BLaER1 treated with 17β-estradiol and CSF1 and Interleukin-3, amounts not matched to agents 10 nM and 100 nM (cell line): ENCODE measurements at regions not wholly inside any gene's neighbourhood (a gene's known extent, or its start where the extent isn't known, plus 50 kb on each side); places are given as distances from the start of the nearest gene placed in this dataset.
A peak's percentile ranks its signal among the peaks of the same experiment; 100 is the strongest.

ENCODE experiments used
- H3K27ac ChIP-seq, 11 experiments: shearing (Covaris generic); formaldehyde crosslinking; 2 replicates each; pipeline ENCODE4 v1.8.1; 2022
- H3K27me3 ChIP-seq, 11 experiments: shearing (Covaris generic); formaldehyde crosslinking; 2 replicates each; pipeline ENCODE4 v1.8.1; 2022
- H3K36me3 ChIP-seq, 11 experiments: shearing (Covaris generic); formaldehyde crosslinking; 2 replicates each; pipeline ENCODE4 v1.8.1; 2022
- H3K4me1 ChIP-seq, 10 experiments: shearing (Covaris generic); formaldehyde crosslinking; 2 replicates each; pipeline ENCODE4 v1.8.1; 2022
- H3K4me2 ChIP-seq, 11 experiments: shearing (Covaris generic); formaldehyde crosslinking; 2 replicates each; pipeline ENCODE4 v1.8.1; 2022
- H3K4me3 ChIP-seq, 10 experiments: shearing (Covaris generic); formaldehyde crosslinking; 2 replicates each; pipeline ENCODE4 v1.8.1; 2022
- H3K9ac ChIP-seq, 11 experiments: shearing (Covaris generic); formaldehyde crosslinking; 2 replicates each; pipeline ENCODE4 v1.8.1; 2022
- H3K9me3 ChIP-seq, 11 experiments: shearing (Covaris generic); formaldehyde crosslinking; replicated peaks in 1 of 11; 2 replicates each; pipeline ENCODE4 v1.8.1; 2022
- H4K20me1 ChIP-seq, 11 experiments: shearing (Covaris generic); formaldehyde crosslinking; 2 replicates each; pipeline ENCODE4 v1.8.1; 2022
- Cebpa-rat ChIP-seq, 11 experiments: shearing (Covaris generic); IDR thresholded peaks; 2 replicates each; pipeline ENCODE4 v1.8.1; 2022

DNA sequence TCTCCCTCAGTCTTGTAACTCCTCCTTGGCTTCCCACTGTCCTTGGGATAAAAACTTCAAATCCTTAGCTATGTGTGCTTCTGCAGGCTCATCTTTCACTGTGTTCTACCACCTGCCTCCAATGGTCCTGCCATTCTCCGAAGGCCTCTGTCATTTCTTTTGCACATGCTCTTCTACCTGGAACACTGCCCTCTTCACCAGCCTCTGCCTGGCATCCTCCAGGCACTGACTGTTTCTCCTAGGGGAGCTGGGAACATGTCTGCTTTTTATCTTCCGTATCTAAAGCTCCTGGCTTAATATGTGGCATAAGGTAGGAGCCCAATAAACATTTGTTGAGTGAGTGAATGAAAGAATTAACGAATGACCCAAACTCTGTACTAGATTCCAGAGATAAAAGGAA, 603.3 kb upstream of the TMEM132C start:
- H3K27me3 ChIP-seq: no peaks in the 10 kb centered on the region
- no peak overlapping the region for H3K9ac ChIP-seq
- no peaks in the 10 kb centered on the region for H3K36me3 ChIP-seq
- no peak overlapping the region for H3K4me3 ChIP-seq
- H3K27ac ChIP-seq: no peak overlapping the region
- H3K9me3 ChIP-seq: no peaks in the 10 kb centered on the region
- H3K4me1 ChIP-seq: no peaks in the 10 kb centered on the region
- TF ChIP-seq Cebpa-rat (IDR thresholded peaks at IDR 0.05): no peak
- no peak overlapping the region for H3K4me2 ChIP-seq
- no peaks in the 10 kb centered on the region for H4K20me1 ChIP-seq

DNA sequence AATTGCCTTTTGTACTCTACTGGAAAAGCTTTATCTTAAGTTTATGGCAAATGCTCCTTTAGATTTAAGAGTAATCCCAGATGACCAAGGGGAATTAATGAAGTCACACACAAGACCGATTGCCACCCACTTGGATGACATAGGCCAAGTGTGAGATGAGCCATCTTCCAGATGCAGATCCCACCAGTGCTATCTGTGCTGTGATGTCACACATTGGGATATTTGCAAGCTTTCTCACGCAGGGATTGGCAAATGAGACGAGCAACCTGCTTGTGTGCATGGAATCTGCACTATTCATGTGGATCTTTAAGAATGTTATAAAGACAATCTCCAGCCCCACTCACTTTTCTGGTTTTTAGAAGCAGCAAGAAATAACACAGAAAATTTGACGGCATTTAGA, 602.1 kb upstream of the TMEM132C start:
- H3K36me3 ChIP-seq: no peaks in the 10 kb centered on the region
- H3K27me3 ChIP-seq: no peaks in the 10 kb centered on the region
- no peak overlapping the region for H3K4me3 ChIP-seq
- TF ChIP-seq Cebpa-rat (IDR thresholded peaks at IDR 0.05): no peak
- H4K20me1 ChIP-seq: no peaks in the 10 kb centered on the region
- no peak overlapping the region for H3K27ac ChIP-seq
- H3K4me1 ChIP-seq: no peaks in the 10 kb centered on the region
- peaks cover 0 to 2% (median 0%) of the 10 kb centered on the region in 11 experiments; a peak in 5 of 22 replicates for H3K9me3 ChIP-seq
- H3K9ac ChIP-seq: no peak overlapping the region
- no peak overlapping the region for H3K4me2 ChIP-seq

DNA sequence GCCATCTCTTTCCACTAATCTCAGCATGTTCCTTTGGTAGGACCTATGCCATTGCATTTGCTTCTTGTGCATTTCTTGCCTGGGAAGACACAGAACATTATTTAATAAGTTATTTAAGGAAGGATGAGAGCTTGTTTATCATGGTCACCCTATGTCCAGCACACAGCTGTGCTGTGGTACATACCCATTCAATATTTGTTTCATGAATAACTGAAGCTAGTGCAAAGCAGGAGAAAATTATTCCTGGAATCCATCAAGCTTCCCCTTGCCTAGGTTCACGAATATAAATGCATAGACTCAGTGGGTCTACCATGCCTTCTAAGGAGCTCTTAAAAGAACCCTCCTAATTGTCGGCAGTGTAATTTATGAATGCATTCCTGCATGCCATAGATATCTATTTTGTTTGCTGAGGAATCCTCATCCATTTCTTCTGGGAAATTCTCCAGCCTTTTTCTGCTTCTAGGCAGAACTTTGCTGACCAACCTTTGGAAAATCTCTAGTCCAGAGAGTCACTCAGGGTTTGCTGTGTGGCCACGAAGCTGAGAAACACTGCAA, 599.8 kb upstream of the TMEM132C start:
- no peaks in the 10 kb centered on the region for H3K4me1 ChIP-seq
- no peak overlapping the region for H3K4me2 ChIP-seq
- no peak overlapping the region for H3K9ac ChIP-seq
- no peak overlapping the region for H3K27ac ChIP-seq
- no peaks in the 10 kb centered on the region for H3K36me3 ChIP-seq
- H3K4me3 ChIP-seq: no peak overlapping the region
- peaks cover 6 to 12% (median 9%) of the 10 kb centered on the region in 11 experiments; a peak in 19 of 22 replicates for H3K9me3 ChIP-seq
- no peaks in the 10 kb centered on the region for H3K27me3 ChIP-seq
- TF ChIP-seq Cebpa-rat (IDR thresholded peaks at IDR 0.05): no peak
- no peaks in the 10 kb centered on the region for H4K20me1 ChIP-seq

DNA sequence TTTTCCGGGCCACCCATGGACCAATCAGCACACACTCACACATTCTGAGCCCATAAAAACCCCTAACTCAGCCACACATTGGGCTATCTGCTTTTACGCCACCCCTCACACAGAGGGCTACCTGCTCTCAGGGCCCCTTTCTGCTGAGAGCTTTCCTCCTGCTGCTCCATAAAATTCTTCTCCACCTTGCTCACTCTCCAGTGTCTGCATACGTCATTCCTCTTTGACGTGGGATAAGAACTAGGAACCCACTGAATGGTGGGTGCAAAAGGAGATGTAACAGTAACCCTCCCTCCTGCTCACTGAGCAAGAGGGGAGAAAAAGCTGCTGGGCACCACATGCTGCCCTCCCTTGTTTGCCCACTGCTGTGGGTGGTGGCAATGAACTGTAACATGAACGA, 596.7 kb upstream of the TMEM132C start:
- H3K36me3 ChIP-seq: no peaks in the 10 kb centered on the region
- no peak overlapping the region for H3K9ac ChIP-seq
- H3K4me1 ChIP-seq: no peaks in the 10 kb centered on the region
- no peak overlapping the region for H3K4me2 ChIP-seq
- no peak overlapping the region for H3K4me3 ChIP-seq
- H3K9me3 ChIP-seq: peaks cover 6 to 12% (median 9%) of the 10 kb centered on the region in 11 experiments; a peak in 19 of 22 replicates
- H3K27ac ChIP-seq: no peak overlapping the region
- H4K20me1 ChIP-seq: no peaks in the 10 kb centered on the region
- no peak for TF ChIP-seq Cebpa-rat (IDR thresholded peaks at IDR 0.05)
- no peaks in the 10 kb centered on the region for H3K27me3 ChIP-seq

DNA sequence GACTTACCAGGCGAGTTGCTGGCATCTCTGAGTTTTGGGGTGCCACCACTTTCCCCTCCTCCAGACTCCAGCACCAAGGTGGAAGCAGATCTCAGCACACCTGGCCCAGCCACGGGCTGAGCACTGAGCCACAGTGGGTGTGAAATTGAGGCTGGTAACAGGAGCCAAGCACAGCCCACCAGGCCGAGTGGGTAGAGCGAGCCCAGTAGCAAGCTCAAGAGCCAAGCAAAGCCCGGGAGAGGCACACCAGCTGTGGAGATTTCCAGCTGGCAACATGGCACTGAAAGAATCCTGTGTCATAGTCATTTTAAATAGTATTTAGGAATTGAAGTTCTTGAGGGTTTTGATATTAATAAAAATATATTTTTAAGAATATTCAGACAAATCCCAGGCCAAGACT, 596.2 kb upstream of the TMEM132C start:
- Histone ChIP-seq H3K4me2 (no peak overlapping the region), H3K4me1 (no peaks in the 10 kb centered on the region)
- no peak for TF ChIP-seq Cebpa-rat (IDR thresholded peaks at IDR 0.05)

DNA sequence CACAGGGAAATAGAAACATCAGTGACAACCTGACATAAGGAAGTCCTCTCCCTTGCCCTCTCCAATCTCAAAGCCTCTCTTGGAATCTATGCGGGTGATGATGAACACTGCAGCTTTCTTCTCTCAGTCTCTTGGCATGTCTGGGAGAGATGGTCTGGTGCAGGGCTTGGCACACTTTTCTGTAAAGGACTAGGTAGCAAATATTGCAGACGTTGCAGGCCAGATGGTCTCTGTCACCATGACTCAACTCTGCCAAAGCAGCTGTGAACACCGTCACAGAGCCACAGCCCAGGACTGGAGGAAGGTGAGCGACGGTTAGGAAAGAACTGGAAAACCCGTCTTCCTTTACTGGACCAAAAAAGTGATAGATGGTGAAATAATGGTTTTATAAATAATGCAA, 591.0 kb upstream of the TMEM132C start:
- Histone ChIP-seq H3K4me2 (no peak overlapping the region), H3K36me3 (no peaks in the 10 kb centered on the region), H3K27ac (no peak overlapping the region), H3K4me1 (no peaks in the 10 kb centered on the region), H3K27me3 (no peaks in the 10 kb centered on the region), H4K20me1 (no peaks in the 10 kb centered on the region), H3K4me3 (no peak overlapping the region), H3K9me3 (peaks cover 0 to under 1% (median 0%) of the 10 kb centered on the region in 11 experiments; a peak in 4 of 22 replicates), H3K9ac (no peak overlapping the region)
- no peak for TF ChIP-seq Cebpa-rat (IDR thresholded peaks at IDR 0.05)

More for the DNA sequence above, 596.2 kb upstream of the TMEM132C start:
- no peaks in the 10 kb centered on the region for H4K20me1 ChIP-seq
- H3K27me3 ChIP-seq: no peaks in the 10 kb centered on the region
- H3K4me3 ChIP-seq: no peak overlapping the region
- no peaks in the 10 kb centered on the region for H3K36me3 ChIP-seq
- no peak overlapping the region for H3K27ac ChIP-seq
- no peak overlapping the region for H3K9ac ChIP-seq
- H3K9me3 ChIP-seq: peaks cover 6 to 12% (median 9%) of the 10 kb centered on the region in 11 experiments; a peak in 19 of 22 replicates

DNA sequence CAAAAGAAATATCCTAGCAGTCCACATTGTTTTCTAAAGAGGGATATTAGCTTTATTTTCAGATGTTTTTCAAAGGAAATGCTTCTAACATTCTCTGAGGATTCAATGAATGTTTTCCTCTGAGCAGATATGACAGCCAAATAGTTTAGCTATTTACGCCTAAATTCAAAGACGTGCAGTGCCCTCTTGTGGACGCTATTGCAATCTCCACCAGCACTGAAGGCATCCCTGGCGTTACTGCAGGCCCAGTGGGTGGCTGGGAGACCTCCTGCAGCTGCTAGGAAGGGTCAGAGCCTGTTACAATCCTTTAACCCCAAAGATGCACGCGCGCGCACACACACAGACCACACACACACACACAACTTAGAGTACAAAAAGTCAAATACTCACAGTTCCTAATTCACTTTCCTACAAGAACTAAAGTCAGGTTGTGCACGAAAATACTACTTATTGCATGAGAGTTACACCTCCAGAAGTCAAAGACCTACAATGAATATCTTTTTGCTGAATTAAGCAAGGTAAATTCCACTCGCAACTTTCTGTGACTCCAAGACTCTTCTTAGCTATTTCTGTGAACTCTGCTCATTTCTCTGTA, 589.3 kb upstream of the TMEM132C start:
- no peak overlapping the region for H3K9ac ChIP-seq
- H4K20me1 ChIP-seq: no peaks in the 10 kb centered on the region
- H3K9me3 ChIP-seq: no peaks in the 10 kb centered on the region
- H3K27ac ChIP-seq: no peak overlapping the region
- H3K36me3 ChIP-seq: no peaks in the 10 kb centered on the region
- no peak for TF ChIP-seq Cebpa-rat (IDR thresholded peaks at IDR 0.05)
- no peak overlapping the region for H3K4me2 ChIP-seq
- H3K27me3 ChIP-seq: no peaks in the 10 kb centered on the region
- H3K4me1 ChIP-seq: no peaks in the 10 kb centered on the region
- no peak overlapping the region for H3K4me3 ChIP-seq

DNA sequence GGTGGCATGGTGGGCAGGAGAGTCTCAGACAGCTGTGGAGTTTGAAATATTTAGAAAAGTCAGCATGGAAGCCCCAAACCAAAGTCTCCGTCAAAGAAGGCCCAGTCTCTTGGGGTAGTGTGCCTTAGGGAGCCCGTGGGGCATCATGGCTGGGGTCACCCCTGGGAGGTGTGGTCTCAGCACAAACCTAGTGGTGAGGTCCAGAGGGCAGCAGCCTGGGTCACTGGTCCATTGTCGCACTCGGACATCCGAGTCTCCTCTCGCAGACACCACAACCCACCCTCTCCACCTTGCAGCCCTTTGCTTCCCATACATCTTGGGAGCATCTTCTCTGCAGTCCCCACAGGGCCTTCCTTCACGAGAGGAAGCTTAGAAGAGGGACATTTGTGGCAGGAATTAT, 588.0 kb upstream of the TMEM132C start:
- no peak overlapping the region for H3K27ac ChIP-seq
- no peak overlapping the region for H3K4me3 ChIP-seq
- no peak overlapping the region for H3K4me2 ChIP-seq
- H3K27me3 ChIP-seq: no peaks in the 10 kb centered on the region
- H3K9me3 ChIP-seq: no peaks in the 10 kb centered on the region
- TF ChIP-seq Cebpa-rat (IDR thresholded peaks at IDR 0.05): no peak
- H3K4me1 ChIP-seq: no peaks in the 10 kb centered on the region
- H3K9ac ChIP-seq: no peak overlapping the region
- no peaks in the 10 kb centered on the region for H3K36me3 ChIP-seq
- no peaks in the 10 kb centered on the region for H4K20me1 ChIP-seq

DNA sequence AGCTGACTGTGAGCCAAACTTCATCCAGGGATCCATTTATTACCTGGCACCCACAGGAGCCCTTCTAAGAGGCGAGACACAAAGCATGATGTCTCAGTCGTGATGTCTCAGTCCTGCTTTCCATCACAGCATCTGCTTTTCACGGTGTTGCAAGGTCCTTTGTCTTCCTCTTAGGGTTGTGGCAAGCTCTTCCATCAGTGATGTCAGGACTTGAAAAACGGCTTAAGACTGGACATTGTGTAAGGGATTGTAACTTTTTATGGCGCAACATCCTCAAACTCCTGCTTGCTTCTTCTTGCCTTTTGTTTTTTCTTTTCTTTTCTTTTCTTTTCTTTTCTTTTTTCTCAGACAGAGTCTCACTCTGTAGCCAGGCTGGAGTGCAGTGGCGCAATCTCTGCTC, 586.5 kb upstream of the TMEM132C start:
- Histone ChIP-seq H3K27ac (no peak overlapping the region), H4K20me1 (no peaks in the 10 kb centered on the region), H3K4me1 (no peaks in the 10 kb centered on the region), H3K4me3 (no peak overlapping the region), H3K9me3 (peaks cover 0 to 11% (median 7%) of the 10 kb centered on the region in 11 experiments; a peak in 5 of 22 replicates), H3K9ac (no peak overlapping the region), H3K36me3 (no peaks in the 10 kb centered on the region), H3K27me3 (no peaks in the 10 kb centered on the region), H3K4me2 (no peak overlapping the region)
- TF ChIP-seq Cebpa-rat (IDR thresholded peaks at IDR 0.05): peak in 1 of 11 experiments; percentile 24; a peak in 1 of 22 replicates

DNA sequence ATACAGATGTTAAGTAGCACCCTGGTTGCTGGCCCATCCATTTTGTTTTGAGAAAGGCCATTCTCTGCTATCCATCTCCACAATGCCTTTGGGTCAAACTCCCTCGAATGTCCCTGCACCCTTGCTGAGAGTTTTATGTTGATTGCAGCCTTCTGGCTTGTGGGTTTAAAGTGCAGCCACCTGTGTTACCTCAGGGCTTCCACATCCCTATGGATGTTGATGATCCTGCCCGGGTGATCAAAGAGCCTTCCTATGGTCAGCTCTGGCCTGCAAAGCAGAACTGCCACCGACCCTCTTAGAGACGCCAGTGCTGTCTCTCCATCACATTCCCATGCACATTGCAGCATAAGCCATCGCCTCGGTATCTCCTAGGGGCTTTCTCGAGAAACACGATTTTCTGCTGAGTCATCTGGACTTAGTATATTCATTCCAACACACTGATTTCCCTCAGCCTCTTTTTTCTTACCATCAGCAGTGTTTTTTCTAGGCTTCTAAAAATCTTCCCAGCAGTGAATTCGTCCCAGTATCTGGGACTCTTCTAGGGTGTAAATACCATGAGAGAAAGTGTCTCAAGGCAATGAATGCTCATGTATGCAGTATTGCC, 585.7 kb upstream of the TMEM132C start:
- no peak overlapping the region for H3K27ac ChIP-seq
- H3K4me1 ChIP-seq: no peaks in the 10 kb centered on the region
- no peaks in the 10 kb centered on the region for H4K20me1 ChIP-seq
- H3K27me3 ChIP-seq: no peaks in the 10 kb centered on the region
- no peak overlapping the region for H3K4me3 ChIP-seq
- peaks cover 0 to 11% (median 7%) of the 10 kb centered on the region in 11 experiments; a peak in 5 of 22 replicates for H3K9me3 ChIP-seq
- no peaks in the 10 kb centered on the region for H3K36me3 ChIP-seq
- H3K4me2 ChIP-seq: no peak overlapping the region
- no peak for TF ChIP-seq Cebpa-rat (IDR thresholded peaks at IDR 0.05)
- H3K9ac ChIP-seq: no peak overlapping the region
